ENCODE measurements at regions not wholly inside any gene's neighbourhood (a gene's known extent, or its start where the extent isn't known, plus 50 kb on each side); places are given as distances from the start of the nearest gene placed in this dataset.

GRCh38 chr3:66705076-66705475 lies 204.3 kb upstream of the LRIG1 start:
- no peak for TF ChIP-seq CTCF (IDR thresholded peaks at IDR 0.05; ENCODE audit: borderline replicate concordance, extremely low read depth, insufficient read depth)
- no peaks in the 10 kb centered on the region for H3K27me3 ChIP-seq (ENCODE audit: control insufficient read depth, insufficient read depth, low read length)
- intact Hi-C loops (cut with DNase I), result no loop called here
- no peak overlapping the region for H3K27ac ChIP-seq (ENCODE audit: low read depth in 2 of 2, low read length in 2 of 2)
- no peaks in the 10 kb centered on the region for H3K36me3 ChIP-seq (ENCODE audit: control insufficient read depth in 2 of 3, insufficient read depth in 3 of 3, low read length in 3 of 3)
- H3K4me3 ChIP-seq (ENCODE audit: low read length in 3 of 3), result no peak overlapping the region
- FAIRE-seq, result no peak
- no peaks in the 10 kb centered on the region for H3K4me1 ChIP-seq (ENCODE audit: control insufficient read depth in 2 of 3, insufficient read depth in 2 of 3, low read depth in 1 of 3, low read length in 3 of 3)
- no peak for DNase-seq
- no peak overlapping the region for H3K9ac ChIP-seq (ENCODE audit: low read length in 3 of 3)
- no peaks in the 10 kb centered on the region for H3K9me3 ChIP-seq (ENCODE audit: control insufficient read depth in 2 of 3, insufficient read depth in 1 of 3, low read length in 3 of 3)

GRCh38 chr3:66706890-66707289 lies 206.1 kb upstream of the LRIG1 start:
- no peak overlapping the region for H3K27ac ChIP-seq (ENCODE audit: low read depth in 2 of 2, low read length in 2 of 2)
- H3K9ac ChIP-seq (ENCODE audit: low read length in 3 of 3), result no peak overlapping the region
- no peaks in the 10 kb centered on the region for H3K27me3 ChIP-seq (ENCODE audit: control insufficient read depth, insufficient read depth, low read length)
- DNase-seq (no peak), FAIRE-seq (no peak)
- no peak for TF ChIP-seq CTCF (IDR thresholded peaks at IDR 0.05; ENCODE audit: borderline replicate concordance, extremely low read depth, insufficient read depth)
- H3K4me1 ChIP-seq (ENCODE audit: control insufficient read depth in 2 of 3, insufficient read depth in 2 of 3, low read depth in 1 of 3, low read length in 3 of 3), result no peaks in the 10 kb centered on the region
- no peak overlapping the region for H3K4me3 ChIP-seq (ENCODE audit: low read length in 3 of 3)
- intact Hi-C loops (cut with DNase I), result no loop called here
- H3K36me3 ChIP-seq (ENCODE audit: control insufficient read depth in 2 of 3, insufficient read depth in 3 of 3, low read length in 3 of 3), result no peaks in the 10 kb centered on the region
- H3K9me3 ChIP-seq (ENCODE audit: control insufficient read depth in 2 of 3, insufficient read depth in 1 of 3, low read length in 3 of 3), result no peaks in the 10 kb centered on the region

- no peaks in the 10 kb centered on the region for H3K4me1 ChIP-seq (ENCODE audit: control insufficient read depth in 2 of 3, insufficient read depth in 2 of 3, low read depth in 1 of 3, low read length in 3 of 3)
- no peaks in the 10 kb centered on the region for H3K36me3 ChIP-seq (ENCODE audit: control insufficient read depth in 2 of 3, insufficient read depth in 3 of 3, low read length in 3 of 3)
- DNase-seq, result no peak
- no peak overlapping the region for H3K4me3 ChIP-seq (ENCODE audit: low read length in 3 of 3)
- no peak for FAIRE-seq
- no peak for TF ChIP-seq CTCF (IDR thresholded peaks at IDR 0.05; ENCODE audit: borderline replicate concordance, extremely low read depth, insufficient read depth)
- H3K27me3 ChIP-seq (ENCODE audit: control insufficient read depth, insufficient read depth, low read length), result no peaks in the 10 kb centered on the region
- intact Hi-C loops (cut with DNase I), result no loop called here
- H3K27ac ChIP-seq (ENCODE audit: low read depth in 2 of 2, low read length in 2 of 2), result no peak overlapping the region
- no peak overlapping the region for H3K9ac ChIP-seq (ENCODE audit: low read length in 3 of 3)
- no peaks in the 10 kb centered on the region for H3K9me3 ChIP-seq (ENCODE audit: control insufficient read depth in 2 of 3, insufficient read depth in 1 of 3, low read length in 3 of 3)
These were observed 208.7 kb upstream of the LRIG1 start for GRCh38 chr3:66709532-66709931.

GRCh38 chr3:66712210-66712609 lies 211.4 kb upstream of the LRIG1 start:
- DNase-seq, result no peak
- no peak overlapping the region for H3K27ac ChIP-seq (ENCODE audit: low read depth in 2 of 2, low read length in 2 of 2)
- no peak for FAIRE-seq
- H3K4me1 ChIP-seq (ENCODE audit: control insufficient read depth in 2 of 3, insufficient read depth in 2 of 3, low read depth in 1 of 3, low read length in 3 of 3), result no peaks in the 10 kb centered on the region
- H3K4me3 ChIP-seq (ENCODE audit: low read length in 3 of 3), result no peak overlapping the region
- H3K27me3 ChIP-seq (ENCODE audit: control insufficient read depth, insufficient read depth, low read length), result no peaks in the 10 kb centered on the region
- H3K36me3 ChIP-seq (ENCODE audit: control insufficient read depth in 2 of 3, insufficient read depth in 3 of 3, low read length in 3 of 3), result no peaks in the 10 kb centered on the region
- intact Hi-C loops (cut with DNase I), result no loop called here
- no peaks in the 10 kb centered on the region for H3K9me3 ChIP-seq (ENCODE audit: control insufficient read depth in 2 of 3, insufficient read depth in 1 of 3, low read length in 3 of 3)
- TF ChIP-seq CTCF (IDR thresholded peaks at IDR 0.05; ENCODE audit: borderline replicate concordance, extremely low read depth, insufficient read depth), result no peak
- no peak overlapping the region for H3K9ac ChIP-seq (ENCODE audit: low read length in 3 of 3)

Data from kidney (tissue), 13 donors.